ENCODE measurements at regions not wholly inside any gene's neighbourhood (a gene's known extent, or its start where the extent isn't known, plus 50 kb on each side); places are given as distances from the start of the nearest gene placed in this dataset.

GRCh38 chrX:98405376-98405775 lies 1521.7 kb downstream of the RPA4 start:
- no peak for DNase-seq (ENCODE audit: low read depth)
- H3K4me3 ChIP-seq (ENCODE audit: low read depth, low read length), result no peak overlapping the region
- TF ChIP-seq CTCF (IDR thresholded peaks at IDR 0.05; ENCODE audit: low read depth, low read length, missing control alignments), result no peak

- no peak overlapping the region for H3K4me3 ChIP-seq (ENCODE audit: low read depth, low read length)
- no peak for DNase-seq (ENCODE audit: low read depth)
Observed at GRCh38 chrX:98407584-98407983, 1523.9 kb downstream of the RPA4 start.

GRCh38 chrX:98409867-98410266 lies 1526.2 kb downstream of the RPA4 start:
- no peak for DNase-seq (ENCODE audit: low read depth)
- no peak overlapping the region for H3K4me3 ChIP-seq (ENCODE audit: low read depth, low read length)
- no peak for TF ChIP-seq CTCF (IDR thresholded peaks at IDR 0.05; ENCODE audit: low read depth, low read length, missing control alignments)

More at GRCh38 chrX:98407584-98407983, 1523.9 kb downstream of the RPA4 start:
- no peak for TF ChIP-seq CTCF (IDR thresholded peaks at IDR 0.05; ENCODE audit: low read depth, low read length, missing control alignments)

GRCh38 chrX:98412058-98412457 lies 1528.3 kb downstream of the RPA4 start:
- no peak for TF ChIP-seq CTCF (IDR thresholded peaks at IDR 0.05; ENCODE audit: low read depth, low read length, missing control alignments)
- no peak overlapping the region for H3K4me3 ChIP-seq (ENCODE audit: low read depth, low read length)
- DNase-seq (ENCODE audit: low read depth), result no peak

- no peak for TF ChIP-seq CTCF (IDR thresholded peaks at IDR 0.05; ENCODE audit: low read depth, low read length, missing control alignments)
- no peak for DNase-seq (ENCODE audit: low read depth)
- no peak overlapping the region for H3K4me3 ChIP-seq (ENCODE audit: low read depth, low read length)
Observed at GRCh38 chrX:98422536-98422935, 1538.8 kb downstream of the RPA4 start.

GRCh38 chrX:98432413-98432812 lies 1548.7 kb downstream of the RPA4 start:
- no peak for DNase-seq (ENCODE audit: low read depth)
- TF ChIP-seq CTCF (IDR thresholded peaks at IDR 0.05; ENCODE audit: low read depth, low read length, missing control alignments), result no peak
- H3K4me3 ChIP-seq (ENCODE audit: low read depth, low read length), result no peak overlapping the region

- no peak overlapping the region for H3K4me3 ChIP-seq (ENCODE audit: low read depth, low read length)
- TF ChIP-seq CTCF (IDR thresholded peaks at IDR 0.05; ENCODE audit: low read depth, low read length, missing control alignments), result no peak
- DNase-seq (ENCODE audit: low read depth), result no peak
Observed at GRCh38 chrX:98448524-98448923, 1564.8 kb downstream of the RPA4 start.
